WTC11 (cell line): ENCODE measurements at regions not wholly inside any gene's neighbourhood (a gene's known extent, or its start where the extent isn't known, plus 50 kb on each side); places are given as distances from the start of the nearest gene placed in this dataset.

Experiments
- ELF4 ChIP-seq: sonication (generic); formaldehyde crosslinking; IDR thresholded peaks from 2 replicates; pipeline ENCODE4 v1.8.1; 2022; ENCODE audit warnings: low read depth, mild to moderate bottlenecking, moderate library complexity, missing genetic modification reagents
- KAT7 ChIP-seq: sonication (generic); formaldehyde crosslinking; IDR thresholded peaks from 2 replicates; pipeline ENCODE4 v1.8.1; 2023; ENCODE audit warnings: missing genetic modification reagents, mild to moderate bottlenecking, borderline replicate concordance
- MXD4 ChIP-seq: fragments of 250-450 bp; sonication (Bioruptor Pico); IDR thresholded peaks from 2 replicates; pipeline ENCODE4 v1.8.0; 2021; ENCODE audit warnings: mild to moderate bottlenecking, moderate library complexity, borderline replicate concordance
- NFYB ChIP-seq: sonication (generic); formaldehyde crosslinking; conservative IDR thresholded peaks from 2 replicates; pipeline ENCODE4 v1.8.0; 2022; ENCODE audit warnings: low read depth, missing genetic modification reagents
- NR2C2 ChIP-seq: sonication (generic); formaldehyde crosslinking; IDR thresholded peaks from 2 replicates; pipeline ENCODE4 v1.8.0; 2022; ENCODE audit warnings: mild to moderate bottlenecking, missing genetic modification reagents
- RELA ChIP-seq: sonication (generic); formaldehyde crosslinking; IDR thresholded peaks from 2 replicates; pipeline ENCODE4 v1.8.1; 2022; ENCODE audit warnings: missing genetic modification reagents, mild to moderate bottlenecking, borderline replicate concordance
- ZBTB21 ChIP-seq: sonication (generic); formaldehyde crosslinking; IDR thresholded peaks from 2 replicates; pipeline ENCODE4 v1.8.1; 2023; ENCODE audit warnings: mild to moderate bottlenecking, missing genetic modification reagents, borderline replicate concordance
- ZNF232 ChIP-seq: sonication (generic); formaldehyde crosslinking; IDR thresholded peaks from 2 replicates; pipeline ENCODE4 v1.8.0; 2022; ENCODE audit warnings: mild to moderate bottlenecking, missing genetic modification reagents
- TF ChIP-seq, protein P1 (sequence below): fragments of 200-600 bp; IDR thresholded peaks from 2 replicates; pipeline ENCODE4 v1.8.0; 2022; ENCODE audit warnings: antibody characterized with exemption
- TF ChIP-seq, protein P2 (sequence below): sonication (generic); formaldehyde crosslinking; conservative IDR thresholded peaks from 2 replicates; pipeline ENCODE4 v1.8.1; 2022; ENCODE audit warnings: mild to moderate bottlenecking, missing genetic modification reagents

DNA sequence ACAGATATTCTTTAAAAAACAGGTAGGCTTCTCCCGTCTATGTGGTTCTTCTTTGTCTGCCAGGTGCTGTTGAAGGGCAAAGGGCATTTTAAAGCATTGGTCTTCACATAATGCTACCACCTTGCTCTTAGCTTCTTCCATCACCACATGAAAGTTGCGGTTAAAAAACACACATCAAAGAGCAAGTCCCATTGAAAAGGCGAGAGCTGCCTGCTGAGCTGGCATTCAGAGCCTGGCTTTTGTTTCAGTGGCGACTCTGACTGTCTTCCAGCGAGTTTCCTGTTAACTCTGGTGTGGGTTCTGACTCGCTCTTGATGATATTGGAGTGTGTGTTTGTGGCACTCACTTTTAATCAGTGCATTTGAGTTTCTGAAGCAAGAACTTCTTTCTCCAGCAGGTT, 624.9 kb upstream of the FANCL start:
- TF ChIP-seq MXD4 (no peak), ZBTB21 (CRISPR knock-in tag) (no peak), KAT7 (no peak), NFYB (CRISPR knock-in tag) (no peak), ELF4 (CRISPR knock-in tag) (no peak), NR2C2 (no peak), ZNF232 (no peak), RELA (CRISPR knock-in tag) (no peak)
- TF ChIP-seq, protein P1, sequence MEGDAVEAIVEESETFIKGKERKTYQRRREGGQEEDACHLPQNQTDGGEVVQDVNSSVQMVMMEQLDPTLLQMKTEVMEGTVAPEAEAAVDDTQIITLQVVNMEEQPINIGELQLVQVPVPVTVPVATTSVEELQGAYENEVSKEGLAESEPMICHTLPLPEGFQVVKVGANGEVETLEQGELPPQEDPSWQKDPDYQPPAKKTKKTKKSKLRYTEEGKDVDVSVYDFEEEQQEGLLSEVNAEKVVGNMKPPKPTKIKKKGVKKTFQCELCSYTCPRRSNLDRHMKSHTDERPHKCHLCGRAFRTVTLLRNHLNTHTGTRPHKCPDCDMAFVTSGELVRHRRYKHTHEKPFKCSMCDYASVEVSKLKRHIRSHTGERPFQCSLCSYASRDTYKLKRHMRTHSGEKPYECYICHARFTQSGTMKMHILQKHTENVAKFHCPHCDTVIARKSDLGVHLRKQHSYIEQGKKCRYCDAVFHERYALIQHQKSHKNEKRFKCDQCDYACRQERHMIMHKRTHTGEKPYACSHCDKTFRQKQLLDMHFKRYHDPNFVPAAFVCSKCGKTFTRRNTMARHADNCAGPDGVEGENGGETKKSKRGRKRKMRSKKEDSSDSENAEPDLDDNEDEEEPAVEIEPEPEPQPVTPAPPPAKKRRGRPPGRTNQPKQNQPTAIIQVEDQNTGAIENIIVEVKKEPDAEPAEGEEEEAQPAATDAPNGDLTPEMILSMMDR, result no peak
- TF ChIP-seq, protein P2, sequence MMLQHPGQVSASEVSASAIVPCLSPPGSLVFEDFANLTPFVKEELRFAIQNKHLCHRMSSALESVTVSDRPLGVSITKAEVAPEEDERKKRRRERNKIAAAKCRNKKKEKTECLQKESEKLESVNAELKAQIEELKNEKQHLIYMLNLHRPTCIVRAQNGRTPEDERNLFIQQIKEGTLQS (CRISPR knock-in tag), result no peak
